HEK293 (cell line): ENCODE measurements at regions not wholly inside any gene's neighbourhood (a gene's known extent, or its start where the extent isn't known, plus 50 kb on each side); places are given as distances from the start of the nearest gene placed in this dataset.

Experiments
- CTCF ChIA-PET: fragments of 350-600 bp; formaldehyde crosslinking; extraction: SDS; loops from one replicate; lab custom pipeline; 2021; ENCODE audit warnings: antibody characterized with exemption; lab: Yijun Ruan, JAX
- POLR2A ChIA-PET: fragments of 300-600 bp; formaldehyde crosslinking; extraction: SDS; loops from one replicate; lab custom pipeline; 2020; ENCODE audit warnings: antibody characterized with exemption, inconsistent platforms; lab: Yijun Ruan, JAX
- H3K27ac ChIP-seq: fragments of 200-500 bp; sonication (Bioruptor generic); 2 replicates; pipeline ENCODE4 v1.5.1; 2014; ENCODE audit warnings: low read depth, low read length, control low read depth, inconsistent platforms; ENCODE audit errors: extremely low read depth
- H3K36me3 ChIP-seq, 2 experiments: fragments of 200-500 bp in 1 of 2; sonication (Bioruptor generic) in 1 of 2; 1 replicate in 1 of 2; 2 replicates in 1 of 2; pipeline ENCODE4 v1.5.1; 2014 to 2017; ENCODE audit warnings: inconsistent platforms in 2 of 2, low read length in 2 of 2; ENCODE audit not compliant: control insufficient read depth in 2 of 2, insufficient read depth in 1 of 2
- H3K4me1 ChIP-seq: fragments of 200-500 bp; sonication (Bioruptor generic); 2 replicates; pipeline ENCODE4 v1.5.1; 2014; ENCODE audit warnings: mild to moderate bottlenecking, low read length, inconsistent platforms; ENCODE audit not compliant: control insufficient read depth, insufficient read depth
- H3K4me3 ChIP-seq: 2 replicates; pipeline ENCODE4 v1.5.1; 2011; ENCODE audit warnings: low read depth, mild to moderate bottlenecking, control low read depth, low read length, moderate library complexity
- H3K9me3 ChIP-seq: fragments of 200-500 bp; sonication (Bioruptor generic); 2 replicates; pipeline ENCODE4 v1.5.1; 2014; ENCODE audit warnings: low read depth, low read length, inconsistent platforms; ENCODE audit not compliant: control insufficient read depth, insufficient read depth
- EGR2 ChIP-seq: fragments of 450-650 bp; formaldehyde crosslinking; IDR thresholded peaks from 2 replicates; pipeline ENCODE4 v1.5.1; 2016; ENCODE audit warnings: low read depth, missing biosample characterization, missing genetic modification characterization
- GFI1B ChIP-seq: fragments of 450-650 bp; formaldehyde crosslinking; IDR thresholded peaks from 2 replicates; pipeline ENCODE4 v1.5.1; 2016; ENCODE audit warnings: missing biosample characterization, missing genetic modification characterization
- KLF10 ChIP-seq: fragments of 450-650 bp; IDR thresholded peaks from 2 replicates; pipeline ENCODE4 v1.5.1; 2018; ENCODE audit warnings: missing biosample characterization, mild to moderate bottlenecking, missing genetic modification characterization
- SCRT2 ChIP-seq: fragments of 450-650 bp; formaldehyde crosslinking; IDR thresholded peaks from 2 replicates; pipeline ENCODE4 v1.5.1; 2016; ENCODE audit warnings: missing biosample characterization, missing genetic modification characterization
- YY2 ChIP-seq: fragments of 450-650 bp; formaldehyde crosslinking; IDR thresholded peaks from 2 replicates; pipeline ENCODE4 v1.5.1; 2016; ENCODE audit warnings: missing biosample characterization, missing genetic modification characterization
- ZNF114 ChIP-seq: fragments of 450-650 bp; formaldehyde crosslinking; IDR thresholded peaks from 2 replicates; pipeline ENCODE4 v1.5.0; 2017; ENCODE audit warnings: missing biosample characterization, missing genetic modification characterization
- ZNF121 ChIP-seq: fragments of 450-650 bp; formaldehyde crosslinking; IDR thresholded peaks from 2 replicates; pipeline ENCODE4 v1.5.1; 2016; ENCODE audit warnings: missing biosample characterization, missing genetic modification characterization
- ZNF132 ChIP-seq: fragments of 450-650 bp; formaldehyde crosslinking; IDR thresholded peaks from 2 replicates; pipeline ENCODE4 v1.5.1; 2017; ENCODE audit warnings: missing biosample characterization, missing genetic modification characterization, borderline replicate concordance
- ZNF146 ChIP-seq: fragments of 450-650 bp; formaldehyde crosslinking; IDR thresholded peaks from 2 replicates; pipeline ENCODE4 v1.5.1; 2016; ENCODE audit warnings: missing biosample characterization, missing genetic modification characterization
- ZNF174 ChIP-seq: fragments of 450-650 bp; formaldehyde crosslinking; IDR thresholded peaks from 2 replicates; pipeline ENCODE4 v1.5.0; 2017; ENCODE audit warnings: missing biosample characterization, mild to moderate bottlenecking, missing genetic modification characterization
- ZNF184 ChIP-seq: fragments of 450-650 bp; IDR thresholded peaks from 2 replicates; pipeline ENCODE4 v1.5.1; 2018; ENCODE audit warnings: missing biosample characterization, mild to moderate bottlenecking, missing genetic modification characterization
- ZNF292 ChIP-seq: fragments of 450-650 bp; formaldehyde crosslinking; IDR thresholded peaks from 2 replicates; pipeline ENCODE4 v1.5.1; 2016; ENCODE audit warnings: low read depth, missing biosample characterization, missing genetic modification characterization, borderline replicate concordance
- ZNF335 ChIP-seq: fragments of 450-650 bp; formaldehyde crosslinking; conservative IDR thresholded peaks from 2 replicates; pipeline ENCODE4 v1.5.1; 2016; ENCODE audit warnings: missing biosample characterization, missing genetic modification characterization
- ZNF449 ChIP-seq: fragments of 450-650 bp; formaldehyde crosslinking; IDR thresholded peaks from 2 replicates; pipeline ENCODE4 v1.5.1; 2017; ENCODE audit warnings: missing biosample characterization, mild to moderate bottlenecking, missing genetic modification characterization, moderate library complexity
- ZNF501 ChIP-seq: fragments of 450-650 bp; formaldehyde crosslinking; IDR thresholded peaks from 2 replicates; pipeline ENCODE4 v1.5.1; 2016; ENCODE audit warnings: missing biosample characterization, missing genetic modification characterization
- ZNF529 ChIP-seq: fragments of 450-650 bp; formaldehyde crosslinking; IDR thresholded peaks from 2 replicates; pipeline ENCODE4 v1.5.1; 2017; ENCODE audit warnings: missing genetic modification characterization, missing biosample characterization; ENCODE audit not compliant: insufficient replicate concordance
- ZNF544 ChIP-seq: fragments of 450-650 bp; formaldehyde crosslinking; IDR thresholded peaks from 2 replicates; pipeline ENCODE4 v1.5.0; 2017; ENCODE audit warnings: missing biosample characterization, missing genetic modification characterization
- ZNF548 ChIP-seq: fragments of 450-650 bp; formaldehyde crosslinking; IDR thresholded peaks from 2 replicates; pipeline ENCODE4 v1.5.1; 2016; ENCODE audit warnings: missing biosample characterization, missing genetic modification characterization
- ZNF571 ChIP-seq: fragments of 450-650 bp; formaldehyde crosslinking; IDR thresholded peaks from 2 replicates; pipeline ENCODE4 v1.5.0; 2017; ENCODE audit warnings: missing biosample characterization, missing genetic modification characterization
- ZNF624 ChIP-seq: fragments of 450-650 bp; formaldehyde crosslinking; IDR thresholded peaks from 2 replicates; pipeline ENCODE4 v1.5.1; 2017; ENCODE audit warnings: missing biosample characterization, missing genetic modification characterization
- ZNF843 ChIP-seq: fragments of 450-650 bp; formaldehyde crosslinking; IDR thresholded peaks from 2 replicates; pipeline ENCODE4 v1.5.1; 2016; ENCODE audit warnings: missing biosample characterization, missing genetic modification characterization
- TF ChIP-seq, protein P1 (sequence below): fragments of 450-650 bp; formaldehyde crosslinking; conservative IDR thresholded peaks from 2 replicates; pipeline ENCODE4 v1.5.1; 2016; ENCODE audit warnings: low read depth, missing biosample characterization, missing genetic modification characterization
- TF ChIP-seq, protein P2 (sequence below): fragments of 450-650 bp; formaldehyde crosslinking; IDR thresholded peaks from 2 replicates; pipeline ENCODE4 v1.5.1; 2016; ENCODE audit warnings: missing biosample characterization, missing genetic modification characterization
- TF ChIP-seq, protein P3 (sequence below): IDR thresholded peaks from 2 replicates; pipeline ENCODE4 v1.6.1; 2011; ENCODE audit warnings: mild to moderate bottlenecking, low read depth, low read length, borderline replicate concordance

DNA sequence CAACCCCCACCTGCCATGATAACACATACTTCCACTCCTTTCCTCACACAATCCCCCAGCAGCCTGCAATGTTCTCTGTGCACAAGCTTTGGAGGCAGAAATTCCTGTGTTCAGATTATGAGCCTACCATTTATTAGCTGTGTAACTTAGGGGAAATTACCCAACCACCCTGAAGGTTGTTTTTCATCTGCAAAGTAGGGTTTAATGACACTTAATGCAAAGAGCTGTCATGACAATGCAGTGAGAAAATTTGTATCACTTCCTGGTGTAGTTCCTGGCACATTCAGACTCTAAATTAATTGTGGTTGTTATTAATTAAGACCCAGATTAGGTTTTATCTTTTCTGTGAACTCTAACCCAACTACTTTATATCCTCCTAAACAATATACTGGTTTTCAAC, 122.4 kb upstream of the DYRK2 start:
- CTCF ChIA-PET, result no interaction called here
- Histone ChIP-seq H3K4me3 (no peak overlapping the region), H3K36me3 (no peaks in the 10 kb centered on the region)
- TF ChIP-seq, protein P1, sequence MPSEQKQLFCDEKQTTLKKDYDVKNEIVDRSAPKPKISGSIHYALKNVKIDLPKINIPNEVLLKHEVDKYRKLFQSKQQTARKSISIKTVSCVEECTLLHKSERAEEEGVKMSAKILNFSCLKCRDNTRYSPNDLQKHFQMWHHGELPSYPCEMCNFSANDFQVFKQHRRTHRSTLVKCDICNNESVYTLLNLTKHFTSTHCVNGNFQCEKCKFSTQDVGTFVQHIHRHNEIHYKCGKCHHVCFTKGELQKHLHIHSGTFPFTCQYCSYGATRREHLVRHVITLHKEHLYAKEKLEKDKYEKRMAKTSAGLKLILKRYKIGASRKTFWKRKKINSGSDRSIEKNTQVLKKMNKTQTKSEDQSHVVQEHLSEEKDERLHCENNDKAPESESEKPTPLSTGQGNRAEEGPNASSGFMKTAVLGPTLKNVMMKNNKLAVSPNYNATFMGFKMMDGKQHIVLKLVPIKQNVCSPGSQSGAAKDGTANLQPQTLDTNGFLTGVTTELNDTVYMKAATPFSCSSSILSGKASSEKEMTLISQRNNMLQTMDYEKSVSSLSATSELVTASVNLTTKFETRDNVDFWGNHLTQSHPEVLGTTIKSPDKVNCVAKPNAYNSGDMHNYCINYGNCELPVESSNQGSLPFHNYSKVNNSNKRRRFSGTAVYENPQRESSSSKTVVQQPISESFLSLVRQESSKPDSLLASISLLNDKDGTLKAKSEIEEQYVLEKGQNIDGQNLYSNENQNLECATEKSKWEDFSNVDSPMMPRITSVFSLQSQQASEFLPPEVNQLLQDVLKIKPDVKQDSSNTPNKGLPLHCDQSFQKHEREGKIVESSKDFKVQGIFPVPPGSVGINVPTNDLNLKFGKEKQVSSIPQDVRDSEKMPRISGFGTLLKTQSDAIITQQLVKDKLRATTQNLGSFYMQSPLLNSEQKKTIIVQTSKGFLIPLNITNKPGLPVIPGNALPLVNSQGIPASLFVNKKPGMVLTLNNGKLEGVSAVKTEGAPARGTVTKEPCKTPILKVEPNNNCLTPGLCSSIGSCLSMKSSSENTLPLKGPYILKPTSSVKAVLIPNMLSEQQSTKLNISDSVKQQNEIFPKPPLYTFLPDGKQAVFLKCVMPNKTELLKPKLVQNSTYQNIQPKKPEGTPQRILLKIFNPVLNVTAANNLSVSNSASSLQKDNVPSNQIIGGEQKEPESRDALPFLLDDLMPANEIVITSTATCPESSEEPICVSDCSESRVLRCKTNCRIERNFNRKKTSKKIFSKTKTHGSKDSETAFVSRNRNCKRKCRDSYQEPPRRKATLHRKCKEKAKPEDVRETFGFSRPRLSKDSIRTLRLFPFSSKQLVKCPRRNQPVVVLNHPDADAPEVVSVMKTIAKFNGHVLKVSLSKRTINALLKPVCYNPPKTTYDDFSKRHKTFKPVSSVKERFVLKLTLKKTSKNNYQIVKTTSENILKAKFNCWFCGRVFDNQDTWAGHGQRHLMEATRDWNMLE (tag by site-specific recombination), result no peak
- TF ChIP-seq, protein P2, sequence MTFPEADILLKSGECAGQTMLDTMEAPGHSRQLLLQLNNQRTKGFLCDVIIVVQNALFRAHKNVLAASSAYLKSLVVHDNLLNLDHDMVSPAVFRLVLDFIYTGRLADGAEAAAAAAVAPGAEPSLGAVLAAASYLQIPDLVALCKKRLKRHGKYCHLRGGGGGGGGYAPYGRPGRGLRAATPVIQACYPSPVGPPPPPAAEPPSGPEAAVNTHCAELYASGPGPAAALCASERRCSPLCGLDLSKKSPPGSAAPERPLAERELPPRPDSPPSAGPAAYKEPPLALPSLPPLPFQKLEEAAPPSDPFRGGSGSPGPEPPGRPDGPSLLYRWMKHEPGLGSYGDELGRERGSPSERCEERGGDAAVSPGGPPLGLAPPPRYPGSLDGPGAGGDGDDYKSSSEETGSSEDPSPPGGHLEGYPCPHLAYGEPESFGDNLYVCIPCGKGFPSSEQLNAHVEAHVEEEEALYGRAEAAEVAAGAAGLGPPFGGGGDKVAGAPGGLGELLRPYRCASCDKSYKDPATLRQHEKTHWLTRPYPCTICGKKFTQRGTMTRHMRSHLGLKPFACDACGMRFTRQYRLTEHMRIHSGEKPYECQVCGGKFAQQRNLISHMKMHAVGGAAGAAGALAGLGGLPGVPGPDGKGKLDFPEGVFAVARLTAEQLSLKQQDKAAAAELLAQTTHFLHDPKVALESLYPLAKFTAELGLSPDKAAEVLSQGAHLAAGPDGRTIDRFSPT (tag by site-specific recombination), result no peak
- TF ChIP-seq ZNF335 (tag by site-specific recombination) (no peak), ZNF114 (tag by site-specific recombination) (no peak), ZNF843 (tag by site-specific recombination) (no peak), ZNF449 (tag by site-specific recombination) (no peak)
- TF ChIP-seq, all 188 proteins: peak for 0
- no peak overlapping the region for H3K27ac ChIP-seq
- no peaks in the 10 kb centered on the region for H3K4me1 ChIP-seq
- POLR2A ChIA-PET, result no interaction called here
- H3K9me3 ChIP-seq, result no peaks in the 10 kb centered on the region

GRCh38 chr12:67531051-67531450, 117.5 kb upstream of the DYRK2 start:
- CTCF ChIA-PET, result no interaction called here
- POLR2A ChIA-PET, result no interaction called here
- no peaks in the 10 kb centered on the region for H3K36me3 ChIP-seq

GRCh38 chr12:67531501-67531900, 117.0 kb upstream of the DYRK2 start:
- no peaks in the 10 kb centered on the region for H3K4me1 ChIP-seq
- no peak overlapping the region for H3K27ac ChIP-seq
- H3K4me3 ChIP-seq, result no peak overlapping the region
- ChIA-PET POLR2A (no interaction called here), CTCF (no interaction called here)
- no peaks in the 10 kb centered on the region for H3K36me3 ChIP-seq
- no peaks in the 10 kb centered on the region for H3K9me3 ChIP-seq
- TF ChIP-seq ZNF184 (tag by site-specific recombination) (no peak), ZNF292 (tag by site-specific recombination) (no peak), ZNF174 (no peak), GFI1B (tag by site-specific recombination) (peak; percentile 57; the same call in 1 of the 2 replicates), ZNF571 (tag by site-specific recombination) (no peak), YY2 (tag by site-specific recombination) (no peak), ZNF548 (tag by site-specific recombination) (no peak)
- TF ChIP-seq, protein P3, sequence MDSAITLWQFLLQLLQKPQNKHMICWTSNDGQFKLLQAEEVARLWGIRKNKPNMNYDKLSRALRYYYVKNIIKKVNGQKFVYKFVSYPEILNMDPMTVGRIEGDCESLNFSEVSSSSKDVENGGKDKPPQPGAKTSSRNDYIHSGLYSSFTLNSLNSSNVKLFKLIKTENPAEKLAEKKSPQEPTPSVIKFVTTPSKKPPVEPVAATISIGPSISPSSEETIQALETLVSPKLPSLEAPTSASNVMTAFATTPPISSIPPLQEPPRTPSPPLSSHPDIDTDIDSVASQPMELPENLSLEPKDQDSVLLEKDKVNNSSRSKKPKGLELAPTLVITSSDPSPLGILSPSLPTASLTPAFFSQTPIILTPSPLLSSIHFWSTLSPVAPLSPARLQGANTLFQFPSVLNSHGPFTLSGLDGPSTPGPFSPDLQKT, result no peak

More at GRCh38 chr12:67531051-67531450, 117.5 kb upstream of the DYRK2 start:
- H3K4me1 ChIP-seq, result no peaks in the 10 kb centered on the region
- no peak for TF ChIP-seq ZNF121 (tag by site-specific recombination)
- TF ChIP-seq ZNF529 (tag by site-specific recombination), result no peak
- no peak for TF ChIP-seq ZNF132 (tag by site-specific recombination)
- no peak for TF ChIP-seq ZNF501 (tag by site-specific recombination)
- TF ChIP-seq KLF10 (tag by site-specific recombination), result no peak
- TF ChIP-seq ZNF544 (tag by site-specific recombination), result no peak
- TF ChIP-seq SCRT2 (tag by site-specific recombination), result no peak
- TF ChIP-seq ZNF146 (tag by site-specific recombination), result no peak
- TF ChIP-seq ZNF624 (tag by site-specific recombination), result no peak
- no peak for TF ChIP-seq EGR2
- H3K4me3 ChIP-seq, result no peak overlapping the region
- no peak overlapping the region for H3K27ac ChIP-seq
- H3K9me3 ChIP-seq, result no peaks in the 10 kb centered on the region
